SK-N-MC (cell line): ENCODE measurements at regions not wholly inside any gene's neighbourhood (a gene's known extent, or its start where the extent isn't known, plus 50 kb on each side); places are given as distances from the start of the nearest gene placed in this dataset.

Source experiments
- EZH2 ChIP-seq: fragments of 200-600 bp; sonication (generic); IDR thresholded peaks from one replicate; pipeline ENCODE4 v1.6.1; 2017; ENCODE audit warnings: antibody characterized with exemption
- FOXP2 ChIP-seq: optimal IDR thresholded peaks from 2 replicates; pipeline ENCODE3; 2011; ENCODE audit warnings: mild to moderate bottlenecking, moderate library complexity; ENCODE audit not compliant: insufficient read depth; ENCODE audit errors: extremely low read length, control extremely low read depth
- POLR2AphosphoS5 ChIP-seq: IDR thresholded peaks from 2 replicates; pipeline ENCODE4 v1.6.1; 2012; ENCODE audit warnings: mild to moderate bottlenecking, low read depth, low read length, borderline replicate concordance

GRCh38 chr1:201775380-201775779 is 53.6 kb upstream of the IPO9 start:
- TF ChIP-seq POLR2AphosphoS5: no peak
- no peak for TF ChIP-seq EZH2
- no peak for TF ChIP-seq FOXP2
